ENCODE measurements at regions not wholly inside any gene's neighbourhood (a gene's known extent, or its start where the extent isn't known, plus 50 kb on each side); places are given as distances from the start of the nearest gene placed in this dataset.

DNA sequence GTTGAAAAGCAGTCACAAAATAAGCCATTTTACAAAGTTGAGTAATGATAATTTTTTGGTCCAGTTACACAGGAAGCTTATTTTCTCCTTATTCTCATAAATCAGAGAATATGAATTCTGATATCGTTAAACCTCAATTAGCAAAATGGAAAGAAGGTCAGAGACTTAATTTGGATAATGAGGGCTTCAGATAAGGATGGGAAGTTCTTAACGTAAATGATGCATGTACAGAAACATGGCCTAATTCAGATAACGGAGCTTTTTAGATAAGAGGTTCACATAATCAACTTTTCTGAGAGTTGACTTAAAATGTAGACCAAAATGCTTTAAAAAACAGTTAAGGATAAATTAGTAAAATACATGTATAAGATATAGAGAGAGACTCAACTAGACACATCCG, 746.3 kb upstream of the SLC10A2 start:
- Histone ChIP-seq H3K4me2 (ENCODE audit: insufficient read depth in 1 of 2, low read depth in 2 of 2, low read length in 2 of 2) (no peak overlapping the region), H4K91ac (replicated peaks; ENCODE audit: insufficient read length, low read length) (no peak overlapping the region), H4K20me1 (replicated peaks in 1 of 2; ENCODE audit: control insufficient read depth in 1 of 2, insufficient read depth in 2 of 2, low read length in 2 of 2) (no peaks in the 10 kb centered on the region), H3K9me3 (ENCODE audit: insufficient read depth in 2 of 2, low read depth in 1 of 2, low read length in 1 of 2) (peaks cover 7 to 11% of the 10 kb centered on the region in 2 experiments; a peak in 3 of 4 replicates), H2BK12ac (ENCODE audit: low read depth, low read length) (no peak overlapping the region), H2BK5ac (ENCODE audit: low read depth, low read length) (no peak overlapping the region), H2AFZ (ENCODE audit: low read length) (no peak overlapping the region), H3K14ac (ENCODE audit: insufficient read length) (no peak overlapping the region), H3K23ac (ENCODE audit: insufficient read length) (no peak overlapping the region), H3K56ac (replicated peaks; ENCODE audit: insufficient read length, low read depth, low read length) (no peak overlapping the region), H3K9ac (replicated peaks in 1 of 4; ENCODE audit: extremely low read depth in 1 of 4, low read depth in 3 of 4, low read length in 3 of 4) (no peak overlapping the region), H2BK15ac (ENCODE audit: low read length) (no peak overlapping the region), H4K5ac (ENCODE audit: insufficient read length, low read depth, low read length) (no peak overlapping the region), H3K27ac (ENCODE audit: low read depth, low read length) (no peak overlapping the region), H2BK20ac (ENCODE audit: low read length) (no peak overlapping the region), H3K79me1 (ENCODE audit: low read depth, low read length) (no peaks in the 10 kb centered on the region), H3K79me2 (ENCODE audit: control insufficient read depth in 1 of 2, insufficient read depth in 2 of 2, low read length in 2 of 2) (no peaks in the 10 kb centered on the region), H3K4me1 (replicated peaks in 1 of 4; ENCODE audit: control insufficient read depth in 3 of 4, insufficient read depth in 4 of 4, low read length in 3 of 4) (no peaks in the 10 kb centered on the region), H2BK120ac (replicated peaks; ENCODE audit: low read depth, low read length) (no peak overlapping the region), H2AK5ac (ENCODE audit: low read depth, low read length) (no peak overlapping the region), H3K4me3 (ENCODE audit: extremely low read depth in 1 of 4, insufficient read depth in 2 of 4, low read depth in 3 of 4, low read length in 4 of 4) (no peak overlapping the region), H3K27me3 (replicated peaks in 1 of 4; ENCODE audit: control insufficient read depth in 3 of 4, extremely low read depth in 1 of 4, insufficient read depth in 3 of 4, low read length in 3 of 4) (no peaks in the 10 kb centered on the region), H3K23me2 (ENCODE audit: low read depth, low read length) (no peaks in the 10 kb centered on the region), H3K18ac (ENCODE audit: extremely low read depth, low read length) (no peak overlapping the region), H4K8ac (ENCODE audit: extremely low read depth, insufficient read depth, low read length) (no peak overlapping the region), H3K4ac (replicated peaks; ENCODE audit: insufficient read length, low read depth, low read length) (no peak overlapping the region), H3K36me3 (ENCODE audit: control insufficient read depth in 2 of 4, insufficient read depth in 4 of 4, low read length in 3 of 4) (no peaks in the 10 kb centered on the region)
- ChIA-PET CTCF (ENCODE audit: partially characterized antibody) (interaction anchor here (0.7 kb wide), 1 partner anchor 631 kb away, joined by 3 read pairs; no protein-coding TSS in a partner anchor), POLR2A (ENCODE audit: partially characterized antibody) (no interaction called here)
- 95% methylated on average over 4 of the region's 4 CpGs; no CpG with 5 or more reads in 1 of the 2 experiments for WGBS, 2 experiments (ENCODE audit: extremely low coverage in 1 of 2, insufficient coverage in 1 of 2, insufficient read length in 1 of 2, insufficient replicate concordance in 2 of 2, low coverage in 1 of 2, low lambda C conversion rate in 2 of 2, missing lambda C conversion rate in 1 of 2)
- no peak for FAIRE-seq
- no peak for DNase-seq (ENCODE audit: low read depth in 1 of 2, low spot score in 2 of 2)
- TF ChIP-seq RXRA (IDR thresholded peaks at IDR 0.05; ENCODE audit: insufficient read depth, low read depth, low read length) (no peak), CBX8 (IDR thresholded peaks at IDR 0.05; ENCODE audit: borderline replicate concordance, low read depth, low read length) (no peak), POLR2AphosphoS5 (IDR thresholded peaks at IDR 0.05; ENCODE audit: low read depth, low read length) (no peak), MAFK (IDR thresholded peaks at IDR 0.05; ENCODE audit: low read depth, low read length) (no peak), SIX5 (IDR thresholded peaks at IDR 0.05; ENCODE audit: low read depth, low read length) (no peak), YY1 (IDR thresholded peaks at IDR 0.05; ENCODE audit: low read depth, low read length) (no peak), CBX5 (IDR thresholded peaks at IDR 0.05; ENCODE audit: low read depth, low read length) (no peak), GABPA (IDR thresholded peaks at IDR 0.05; ENCODE audit: borderline replicate concordance, insufficient read depth, low read length) (no peak), SIN3A (conservative IDR thresholded peaks at IDR 0.05 in 1 of 2, IDR thresholded peaks at IDR 0.05 in 1 of 2; ENCODE audit: low read depth in 1 of 2, low read length in 2 of 2) (no peak), NANOG (IDR thresholded peaks at IDR 0.05; ENCODE audit: insufficient read depth, low read depth, low read length, poor library complexity, severe bottlenecking) (no peak), RNF2 (IDR thresholded peaks at IDR 0.05; ENCODE audit: borderline replicate concordance, low read depth, low read length, missing control alignments, poor library complexity, severe bottlenecking) (no peak)
- TF ChIP-seq, protein P1, sequence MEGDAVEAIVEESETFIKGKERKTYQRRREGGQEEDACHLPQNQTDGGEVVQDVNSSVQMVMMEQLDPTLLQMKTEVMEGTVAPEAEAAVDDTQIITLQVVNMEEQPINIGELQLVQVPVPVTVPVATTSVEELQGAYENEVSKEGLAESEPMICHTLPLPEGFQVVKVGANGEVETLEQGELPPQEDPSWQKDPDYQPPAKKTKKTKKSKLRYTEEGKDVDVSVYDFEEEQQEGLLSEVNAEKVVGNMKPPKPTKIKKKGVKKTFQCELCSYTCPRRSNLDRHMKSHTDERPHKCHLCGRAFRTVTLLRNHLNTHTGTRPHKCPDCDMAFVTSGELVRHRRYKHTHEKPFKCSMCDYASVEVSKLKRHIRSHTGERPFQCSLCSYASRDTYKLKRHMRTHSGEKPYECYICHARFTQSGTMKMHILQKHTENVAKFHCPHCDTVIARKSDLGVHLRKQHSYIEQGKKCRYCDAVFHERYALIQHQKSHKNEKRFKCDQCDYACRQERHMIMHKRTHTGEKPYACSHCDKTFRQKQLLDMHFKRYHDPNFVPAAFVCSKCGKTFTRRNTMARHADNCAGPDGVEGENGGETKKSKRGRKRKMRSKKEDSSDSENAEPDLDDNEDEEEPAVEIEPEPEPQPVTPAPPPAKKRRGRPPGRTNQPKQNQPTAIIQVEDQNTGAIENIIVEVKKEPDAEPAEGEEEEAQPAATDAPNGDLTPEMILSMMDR (IDR thresholded peaks at IDR 0.05; ENCODE audit: control extremely low read depth in 1 of 3, insufficient read depth in 1 of 3, low read depth in 1 of 3, low read length in 3 of 3), result no peak
